DND-41 (cell line): ENCODE measurements at regions not wholly inside any gene's neighbourhood (a gene's known extent, or its start where the extent isn't known, plus 50 kb on each side); places are given as distances from the start of the nearest gene placed in this dataset.

Experiments used
- EZH2 ChIP-seq: IDR thresholded peaks from 3 replicates; pipeline ENCODE4 v1.6.1; 2012; ENCODE audit warnings: borderline replicate concordance, low read depth, mild to moderate bottlenecking, moderate library complexity, low read length, inconsistent platforms; ENCODE audit not compliant: severe bottlenecking
- TF ChIP-seq, protein P1 (sequence below): IDR thresholded peaks from 2 replicates; pipeline ENCODE4 v1.5.1; 2012; ENCODE audit warnings: borderline replicate concordance, low read length, moderate library complexity, mild to moderate bottlenecking; ENCODE audit not compliant: poor library complexity, severe bottlenecking; ENCODE audit errors: extremely low read depth

DNA sequence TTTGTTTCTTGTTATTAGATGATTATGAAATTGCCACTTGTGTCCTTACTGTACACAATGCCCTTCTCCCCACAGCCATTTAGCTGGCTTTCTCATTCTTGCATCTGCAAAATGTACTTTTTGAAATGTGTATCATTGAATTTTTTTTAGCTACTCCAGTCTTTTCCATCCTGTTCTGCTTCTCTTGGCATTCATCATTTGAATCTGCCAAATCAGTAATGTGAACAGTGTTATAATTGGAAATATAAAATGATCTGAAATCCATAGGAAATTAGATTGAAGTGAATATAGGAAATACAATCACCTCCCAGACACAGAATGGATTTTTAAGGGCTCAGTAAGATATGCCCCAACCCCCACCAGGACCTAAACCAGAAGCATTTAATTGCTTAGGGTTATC lies 253.4 kb downstream of the C12orf50 start:
- TF ChIP-seq, protein P1, sequence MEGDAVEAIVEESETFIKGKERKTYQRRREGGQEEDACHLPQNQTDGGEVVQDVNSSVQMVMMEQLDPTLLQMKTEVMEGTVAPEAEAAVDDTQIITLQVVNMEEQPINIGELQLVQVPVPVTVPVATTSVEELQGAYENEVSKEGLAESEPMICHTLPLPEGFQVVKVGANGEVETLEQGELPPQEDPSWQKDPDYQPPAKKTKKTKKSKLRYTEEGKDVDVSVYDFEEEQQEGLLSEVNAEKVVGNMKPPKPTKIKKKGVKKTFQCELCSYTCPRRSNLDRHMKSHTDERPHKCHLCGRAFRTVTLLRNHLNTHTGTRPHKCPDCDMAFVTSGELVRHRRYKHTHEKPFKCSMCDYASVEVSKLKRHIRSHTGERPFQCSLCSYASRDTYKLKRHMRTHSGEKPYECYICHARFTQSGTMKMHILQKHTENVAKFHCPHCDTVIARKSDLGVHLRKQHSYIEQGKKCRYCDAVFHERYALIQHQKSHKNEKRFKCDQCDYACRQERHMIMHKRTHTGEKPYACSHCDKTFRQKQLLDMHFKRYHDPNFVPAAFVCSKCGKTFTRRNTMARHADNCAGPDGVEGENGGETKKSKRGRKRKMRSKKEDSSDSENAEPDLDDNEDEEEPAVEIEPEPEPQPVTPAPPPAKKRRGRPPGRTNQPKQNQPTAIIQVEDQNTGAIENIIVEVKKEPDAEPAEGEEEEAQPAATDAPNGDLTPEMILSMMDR, result no peak
- TF ChIP-seq EZH2, result no peak
